Osteoblast (primary cell): ENCODE measurements at regions not wholly inside any gene's neighbourhood (a gene's known extent, or its start where the extent isn't known, plus 50 kb on each side); places are given as distances from the start of the nearest gene placed in this dataset.

Experiments used
- DNase-seq: peaks from one replicate; pipeline ENCODE4 v3.0.0; 2011; ENCODE audit warnings: low spot score, mixed read lengths; ENCODE audit not compliant: insufficient read length; ENCODE audit errors: missing footprints
- H2AFZ ChIP-seq: 2 replicates; pipeline ENCODE4 v1.6.0; 2011; ENCODE audit warnings: mild to moderate bottlenecking, low read length
- H3K27ac ChIP-seq: 2 replicates; pipeline ENCODE4 v1.5.1; 2011; ENCODE audit warnings: mild to moderate bottlenecking, low read depth, low read length, moderate library complexity
- H3K27me3 ChIP-seq: 2 replicates; pipeline ENCODE4 v1.6.0; 2012; ENCODE audit warnings: mild to moderate bottlenecking, control low read depth, inconsistent platforms, low read length, moderate library complexity; ENCODE audit not compliant: insufficient read depth
- H3K36me3 ChIP-seq: 2 replicates; pipeline ENCODE4 v1.5.1; 2011; ENCODE audit warnings: mild to moderate bottlenecking, low read length, control low read depth, moderate library complexity; ENCODE audit not compliant: insufficient read depth
- H3K4me1 ChIP-seq: 2 replicates; pipeline ENCODE4 v1.5.1; 2011; ENCODE audit warnings: mild to moderate bottlenecking, low read length, control low read depth, moderate library complexity; ENCODE audit not compliant: insufficient read depth
- H3K4me2 ChIP-seq: 2 replicates; pipeline ENCODE4 v1.6.0; 2011; ENCODE audit warnings: mild to moderate bottlenecking, low read length; ENCODE audit not compliant: insufficient read depth
- H3K4me3 ChIP-seq: fragments of 200-600 bp; sonication (generic); 3 replicates; pipeline ENCODE4 v1.5.1; 2012; ENCODE audit warnings: mild to moderate bottlenecking, low read length, inconsistent platforms; ENCODE audit not compliant: insufficient read depth
- H3K79me2 ChIP-seq: 2 replicates; pipeline ENCODE4 v1.6.0; 2012; ENCODE audit warnings: mild to moderate bottlenecking, low read length, control low read depth, inconsistent platforms; ENCODE audit not compliant: insufficient read depth
- H3K9me3 ChIP-seq: 2 replicates; pipeline ENCODE4 v1.5.1; 2011; ENCODE audit warnings: low read depth, low read length, control low read depth
- H4K20me1 ChIP-seq: 2 replicates; pipeline ENCODE4 v1.6.0; 2012; ENCODE audit warnings: mild to moderate bottlenecking, low read length, control low read depth; ENCODE audit not compliant: insufficient read depth
- TF ChIP-seq, protein P1 (sequence below): IDR thresholded peaks from 2 replicates; pipeline ENCODE4 v1.5.1; 2011; ENCODE audit warnings: mild to moderate bottlenecking, low read depth, low read length, moderate library complexity; ENCODE audit errors: extremely low read depth

DNA sequence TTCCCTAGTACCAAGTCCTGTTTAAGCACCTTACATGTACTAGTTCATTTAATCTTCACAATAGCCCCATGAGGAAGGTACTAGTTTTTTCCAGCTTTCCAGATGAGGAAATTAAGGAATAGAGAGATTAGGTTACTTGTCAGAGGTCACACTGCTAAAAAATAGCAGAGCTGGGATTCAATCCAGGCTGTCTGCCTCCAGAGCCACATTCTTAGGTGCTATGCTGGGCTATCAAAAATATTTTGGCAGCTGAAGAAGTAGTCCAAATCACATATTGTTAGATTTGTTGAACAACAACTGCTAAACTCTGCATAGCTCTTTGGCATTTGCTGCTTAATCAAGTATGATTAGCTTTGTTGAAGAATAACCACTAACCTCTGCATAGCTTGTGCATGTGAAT, 591.5 kb upstream of the KLF4 start:
- Histone ChIP-seq H3K27me3 (peaks cover 3% of the 10 kb centered on the region), H3K27ac (no peak overlapping the region), H4K20me1 (no peaks in the 10 kb centered on the region), H3K4me2 (no peak overlapping the region), H3K4me1 (no peaks in the 10 kb centered on the region), H3K4me3 (no peak overlapping the region), H2AFZ (no peak overlapping the region), H3K79me2 (no peaks in the 10 kb centered on the region), H3K36me3 (no peaks in the 10 kb centered on the region), H3K9me3 (no peaks in the 10 kb centered on the region)
- TF ChIP-seq, protein P1, sequence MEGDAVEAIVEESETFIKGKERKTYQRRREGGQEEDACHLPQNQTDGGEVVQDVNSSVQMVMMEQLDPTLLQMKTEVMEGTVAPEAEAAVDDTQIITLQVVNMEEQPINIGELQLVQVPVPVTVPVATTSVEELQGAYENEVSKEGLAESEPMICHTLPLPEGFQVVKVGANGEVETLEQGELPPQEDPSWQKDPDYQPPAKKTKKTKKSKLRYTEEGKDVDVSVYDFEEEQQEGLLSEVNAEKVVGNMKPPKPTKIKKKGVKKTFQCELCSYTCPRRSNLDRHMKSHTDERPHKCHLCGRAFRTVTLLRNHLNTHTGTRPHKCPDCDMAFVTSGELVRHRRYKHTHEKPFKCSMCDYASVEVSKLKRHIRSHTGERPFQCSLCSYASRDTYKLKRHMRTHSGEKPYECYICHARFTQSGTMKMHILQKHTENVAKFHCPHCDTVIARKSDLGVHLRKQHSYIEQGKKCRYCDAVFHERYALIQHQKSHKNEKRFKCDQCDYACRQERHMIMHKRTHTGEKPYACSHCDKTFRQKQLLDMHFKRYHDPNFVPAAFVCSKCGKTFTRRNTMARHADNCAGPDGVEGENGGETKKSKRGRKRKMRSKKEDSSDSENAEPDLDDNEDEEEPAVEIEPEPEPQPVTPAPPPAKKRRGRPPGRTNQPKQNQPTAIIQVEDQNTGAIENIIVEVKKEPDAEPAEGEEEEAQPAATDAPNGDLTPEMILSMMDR: no peak
- no peak for DNase-seq

DNA sequence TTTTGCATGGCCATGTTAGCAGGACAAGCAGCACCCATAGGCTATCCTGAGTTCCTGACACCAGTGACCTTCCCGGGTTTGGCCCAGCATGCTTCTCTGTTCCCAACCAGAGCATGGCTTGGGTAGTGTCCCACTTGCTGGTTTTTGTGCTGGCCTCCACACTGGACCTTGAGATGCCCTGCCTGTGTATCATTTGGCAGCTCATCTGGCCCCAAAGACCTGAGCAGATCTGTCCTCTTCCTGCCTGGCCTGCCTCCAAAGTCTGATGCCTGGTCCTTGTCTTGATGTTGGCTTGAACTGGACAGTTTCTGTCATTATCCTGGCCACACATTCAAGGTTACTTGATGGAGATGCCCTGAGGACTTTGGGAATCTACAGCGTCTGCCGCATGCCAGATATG, 590.7 kb upstream of the KLF4 start:
- Histone ChIP-seq H4K20me1 (no peaks in the 10 kb centered on the region), H3K4me1 (no peaks in the 10 kb centered on the region), H3K79me2 (no peaks in the 10 kb centered on the region), H3K27me3 (peaks cover 3% of the 10 kb centered on the region), H3K9me3 (no peaks in the 10 kb centered on the region), H3K4me3 (no peak overlapping the region), H3K27ac (no peak overlapping the region), H3K4me2 (no peak overlapping the region), H2AFZ (no peak overlapping the region), H3K36me3 (no peaks in the 10 kb centered on the region)
- DNase-seq: no peak
- TF ChIP-seq, protein P1: no peak

DNA sequence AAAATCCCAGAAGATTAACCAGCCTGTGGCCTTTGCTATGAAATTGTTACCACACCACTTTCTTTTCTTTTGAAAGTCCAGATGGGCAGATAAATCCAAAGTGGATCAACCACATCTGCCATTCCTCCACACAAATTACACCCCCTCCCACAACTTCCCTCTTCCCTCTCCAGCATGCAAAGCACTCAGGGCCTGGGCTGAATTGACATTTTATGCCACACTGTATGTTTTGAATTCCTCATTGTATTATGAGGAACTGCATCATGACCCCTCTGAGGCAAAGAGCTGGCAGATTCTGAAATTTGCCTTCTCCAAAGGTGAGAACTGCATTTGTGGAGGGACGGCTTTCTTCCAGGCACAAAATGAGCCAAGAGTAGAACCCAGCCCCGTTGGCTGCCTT, 589.2 kb upstream of the KLF4 start:
- TF ChIP-seq, protein P1: no peak
- H3K27ac ChIP-seq: no peak overlapping the region
- H3K4me3 ChIP-seq: no peak overlapping the region
- no peak overlapping the region for H2AFZ ChIP-seq
- no peaks in the 10 kb centered on the region for H3K79me2 ChIP-seq
- no peak overlapping the region for H3K4me2 ChIP-seq
- H3K27me3 ChIP-seq: peaks cover 3% of the 10 kb centered on the region
- H3K36me3 ChIP-seq: no peaks in the 10 kb centered on the region
- no peak for DNase-seq
- no peaks in the 10 kb centered on the region for H4K20me1 ChIP-seq
- H3K9me3 ChIP-seq: no peaks in the 10 kb centered on the region
- no peaks in the 10 kb centered on the region for H3K4me1 ChIP-seq

DNA sequence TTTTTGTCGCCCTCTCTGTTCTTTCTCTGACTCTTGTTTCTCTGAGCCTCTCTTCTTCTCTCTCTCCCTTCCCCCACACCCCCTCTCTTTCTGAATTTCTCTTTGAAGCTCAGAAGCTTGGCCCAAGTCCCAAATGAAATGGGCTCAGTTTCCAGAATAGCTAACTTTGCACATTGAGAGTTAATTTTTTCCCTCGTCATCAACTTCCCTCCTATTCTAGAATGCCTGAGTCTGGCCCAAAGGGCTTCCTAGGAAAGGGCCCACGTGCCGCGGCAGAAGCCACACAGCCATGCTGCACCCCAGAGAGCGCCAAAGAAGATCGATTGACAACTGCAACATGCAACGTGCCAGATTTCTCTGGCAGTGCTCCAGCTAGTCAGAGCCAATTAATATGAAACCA, 588.8 kb upstream of the KLF4 start:
- no peaks in the 10 kb centered on the region for H3K9me3 ChIP-seq
- no peak overlapping the region for H3K4me3 ChIP-seq
- H3K36me3 ChIP-seq: no peaks in the 10 kb centered on the region
- no peak overlapping the region for H3K4me2 ChIP-seq
- DNase-seq: no peak
- no peaks in the 10 kb centered on the region for H3K79me2 ChIP-seq
- no peak overlapping the region for H2AFZ ChIP-seq
- no peak overlapping the region for H3K27ac ChIP-seq
- H4K20me1 ChIP-seq: no peaks in the 10 kb centered on the region
- TF ChIP-seq, protein P1: no peak
- peaks cover 5% of the 10 kb centered on the region for H3K27me3 ChIP-seq
- no peaks in the 10 kb centered on the region for H3K4me1 ChIP-seq
